D721Med (cell line): ENCODE measurements at regions not wholly inside any gene's neighbourhood (a gene's known extent, or its start where the extent isn't known, plus 50 kb on each side); places are given as distances from the start of the nearest gene placed in this dataset.

Experiments used
- DNase-seq: peaks from one replicate; pipeline ENCODE4 v3.0.0; 2011; ENCODE audit warnings: low spot score; ENCODE audit not compliant: insufficient read length
- FAIRE-seq: peaks from 2 replicates; lab custom pipeline; 2011; peaks lifted over from hg19 to GRCh38; lab: Jason Lieb, UNC
- TF ChIP-seq, protein P1 (sequence below): IDR thresholded peaks from 2 replicates; pipeline ENCODE4 v1.5.1; 2012; ENCODE audit warnings: mild to moderate bottlenecking, control low read depth; ENCODE audit not compliant: insufficient read depth; ENCODE audit errors: missing control alignments

- DNase-seq (no peak), FAIRE-seq (no peak)
- TF ChIP-seq, protein P1, sequence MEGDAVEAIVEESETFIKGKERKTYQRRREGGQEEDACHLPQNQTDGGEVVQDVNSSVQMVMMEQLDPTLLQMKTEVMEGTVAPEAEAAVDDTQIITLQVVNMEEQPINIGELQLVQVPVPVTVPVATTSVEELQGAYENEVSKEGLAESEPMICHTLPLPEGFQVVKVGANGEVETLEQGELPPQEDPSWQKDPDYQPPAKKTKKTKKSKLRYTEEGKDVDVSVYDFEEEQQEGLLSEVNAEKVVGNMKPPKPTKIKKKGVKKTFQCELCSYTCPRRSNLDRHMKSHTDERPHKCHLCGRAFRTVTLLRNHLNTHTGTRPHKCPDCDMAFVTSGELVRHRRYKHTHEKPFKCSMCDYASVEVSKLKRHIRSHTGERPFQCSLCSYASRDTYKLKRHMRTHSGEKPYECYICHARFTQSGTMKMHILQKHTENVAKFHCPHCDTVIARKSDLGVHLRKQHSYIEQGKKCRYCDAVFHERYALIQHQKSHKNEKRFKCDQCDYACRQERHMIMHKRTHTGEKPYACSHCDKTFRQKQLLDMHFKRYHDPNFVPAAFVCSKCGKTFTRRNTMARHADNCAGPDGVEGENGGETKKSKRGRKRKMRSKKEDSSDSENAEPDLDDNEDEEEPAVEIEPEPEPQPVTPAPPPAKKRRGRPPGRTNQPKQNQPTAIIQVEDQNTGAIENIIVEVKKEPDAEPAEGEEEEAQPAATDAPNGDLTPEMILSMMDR, result no peak
Measured at GRCh38 chr9:129464972-129465833, 155.7 kb downstream of the C9orf50 start.

DNA sequence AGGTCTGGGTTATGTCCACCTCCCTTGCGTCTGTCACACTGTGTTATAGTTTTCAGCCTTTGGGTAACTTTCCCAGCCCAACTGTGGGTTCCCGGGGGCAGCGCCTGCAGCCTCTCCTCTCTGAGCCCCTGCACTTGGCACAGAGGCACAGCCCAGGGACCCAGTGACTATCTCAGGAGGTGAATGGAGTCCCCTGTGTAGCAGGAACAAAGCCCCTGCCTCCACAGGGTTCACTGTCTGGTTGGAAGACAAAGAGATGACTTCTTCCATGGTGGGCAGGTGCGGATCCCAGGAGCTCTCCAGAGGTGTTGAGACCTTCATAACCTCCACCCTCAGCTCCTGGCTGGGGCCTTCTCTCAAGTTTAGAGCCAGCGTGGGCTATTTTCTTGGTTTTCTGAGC is 156.9 kb downstream of the C9orf50 start:
- DNase-seq, result no peak
- FAIRE-seq, result no peak
- TF ChIP-seq, protein P1, result no peak

DNA sequence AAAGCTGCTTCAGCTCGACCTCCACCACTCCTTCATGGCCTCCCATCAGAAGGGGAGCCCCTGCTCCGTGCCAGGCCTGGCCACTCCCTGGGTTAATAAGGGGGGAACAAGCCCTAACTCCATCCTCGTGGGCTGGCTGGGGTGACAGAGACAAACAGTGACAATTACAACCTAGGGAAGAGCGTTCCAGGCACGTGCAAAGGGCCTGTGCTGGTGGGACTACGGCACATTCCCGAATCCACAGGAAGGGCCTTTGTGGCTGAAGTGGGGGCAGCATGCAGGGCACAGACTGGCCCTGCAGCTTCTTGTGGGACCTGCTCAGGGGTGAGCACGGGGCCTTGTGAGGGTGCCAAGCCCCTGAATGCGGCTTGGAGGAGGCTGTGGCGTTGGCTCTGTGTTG is 157.4 kb downstream of the C9orf50 start:
- TF ChIP-seq, protein P1, result no peak
- FAIRE-seq (no peak), DNase-seq (no peak)

DNA sequence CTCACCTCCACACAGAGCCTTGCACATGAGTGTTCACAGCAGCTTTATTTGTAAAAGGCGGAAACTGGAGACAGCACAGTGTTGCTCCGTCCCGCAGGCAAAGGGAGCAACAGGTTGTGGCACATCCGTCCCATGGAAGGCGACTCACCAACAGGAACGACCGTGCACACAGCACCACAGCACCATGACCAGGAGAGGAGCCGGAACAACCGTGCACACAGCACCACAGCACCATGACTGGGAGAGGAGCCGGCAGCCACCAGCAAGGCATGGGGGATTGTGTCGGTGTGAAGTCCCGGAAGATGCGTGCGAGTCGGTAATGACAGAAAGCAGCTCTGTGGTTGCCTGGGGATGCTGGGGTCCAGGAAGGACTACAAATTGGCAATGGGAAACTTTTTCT is 158.5 kb downstream of the C9orf50 start:
- FAIRE-seq (no peak), DNase-seq (no peak)
- TF ChIP-seq, protein P1, result no peak

GRCh38 chr9:129460323-129461261 is 160.3 kb downstream of the C9orf50 start:
- DNase-seq (peak; percentile 98), FAIRE-seq (no peak)
- TF ChIP-seq, protein P1, result no peak

DNA sequence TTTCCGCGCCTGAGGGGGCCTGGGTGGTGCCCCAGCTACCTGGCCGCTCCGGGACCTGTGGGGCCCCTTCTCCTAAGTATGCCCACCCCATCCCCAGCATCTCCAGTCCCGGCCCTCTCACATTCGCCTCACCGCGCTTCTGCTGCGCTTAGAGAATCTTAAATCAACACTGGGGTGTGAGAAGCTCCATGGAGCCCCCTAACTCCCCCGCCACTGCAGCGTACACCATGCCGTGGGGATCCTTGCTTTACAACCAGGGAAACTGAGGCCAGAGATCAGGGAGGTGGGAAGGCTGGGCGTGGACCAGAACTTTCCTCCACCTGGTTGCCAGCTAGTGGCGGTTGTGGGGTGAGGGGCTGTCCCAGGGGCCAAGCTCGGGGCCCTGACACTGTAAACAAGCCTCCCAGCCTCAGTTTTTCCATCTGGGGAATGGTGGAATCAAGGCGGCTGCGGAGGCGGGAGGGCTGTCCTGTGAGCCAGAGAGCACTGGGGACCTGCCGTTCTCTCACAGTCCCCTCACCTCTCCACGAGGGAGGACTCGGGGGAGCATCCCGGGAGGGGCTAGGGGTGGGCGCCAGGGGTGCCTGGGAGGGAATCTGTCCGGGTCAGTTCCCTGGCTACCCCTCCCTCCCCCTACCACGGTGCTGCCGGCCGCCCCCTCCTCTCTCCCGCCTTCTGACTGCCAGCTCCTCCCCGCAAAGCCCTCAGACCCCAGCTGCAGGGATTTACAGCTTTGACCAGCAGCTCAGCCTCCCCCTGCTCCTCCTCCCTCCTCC is 161.2 kb downstream of the C9orf50 start:
- DNase-seq (peak; percentile 92), FAIRE-seq (no peak)
- TF ChIP-seq, protein P1, result no peak
